ENCODE measurements at regions not wholly inside any gene's neighbourhood (a gene's known extent, or its start where the extent isn't known, plus 50 kb on each side); places are given as distances from the start of the nearest gene placed in this dataset.

GRCh38 chr3:168844894-168845482 lies 749.3 kb upstream of the GOLIM4 start:
- no peak for DNase-seq (ENCODE audit: low read depth in 2 of 2)

DNA sequence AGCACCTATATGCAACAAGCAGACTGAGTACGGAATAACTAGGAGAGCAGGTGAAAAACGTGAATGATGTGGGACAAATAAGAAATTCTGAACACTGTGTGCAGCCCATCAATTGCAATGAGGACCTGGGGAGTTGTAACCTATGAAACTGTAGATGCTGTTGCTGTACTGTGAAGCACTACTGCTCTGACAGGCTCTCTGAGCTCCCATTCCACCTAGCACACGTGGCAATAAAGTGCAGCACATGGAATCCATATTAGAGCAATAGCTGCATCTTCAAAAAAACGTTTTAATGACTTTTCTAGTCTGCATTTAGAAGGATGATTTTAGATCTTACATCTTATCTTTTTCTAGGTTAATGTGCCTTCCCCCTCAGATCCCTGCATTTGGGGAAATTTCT lies 748.7 kb upstream of the GOLIM4 start:
- no peak for DNase-seq (ENCODE audit: low read depth in 2 of 2)

DNA sequence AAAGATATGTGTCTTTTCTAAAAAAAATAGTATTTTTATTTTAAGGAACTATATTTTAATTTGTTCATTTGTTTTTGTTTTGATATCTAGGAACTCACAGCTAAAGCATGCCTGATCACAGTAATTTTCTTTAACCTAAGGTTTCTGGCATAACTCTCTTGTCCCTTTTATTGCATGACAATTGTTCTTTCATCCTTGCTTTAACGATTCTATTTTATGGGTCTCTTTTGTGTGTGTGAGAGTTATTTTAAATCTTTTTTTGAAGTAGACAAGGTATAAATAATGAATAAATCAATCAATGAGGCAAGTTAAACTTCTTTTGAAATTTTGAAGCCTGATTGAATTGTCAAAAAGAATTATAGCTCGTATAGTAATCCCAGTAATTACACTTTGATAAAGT lies 747.8 kb upstream of the GOLIM4 start:
- no peak for DNase-seq (ENCODE audit: low read depth in 2 of 2)

DNA sequence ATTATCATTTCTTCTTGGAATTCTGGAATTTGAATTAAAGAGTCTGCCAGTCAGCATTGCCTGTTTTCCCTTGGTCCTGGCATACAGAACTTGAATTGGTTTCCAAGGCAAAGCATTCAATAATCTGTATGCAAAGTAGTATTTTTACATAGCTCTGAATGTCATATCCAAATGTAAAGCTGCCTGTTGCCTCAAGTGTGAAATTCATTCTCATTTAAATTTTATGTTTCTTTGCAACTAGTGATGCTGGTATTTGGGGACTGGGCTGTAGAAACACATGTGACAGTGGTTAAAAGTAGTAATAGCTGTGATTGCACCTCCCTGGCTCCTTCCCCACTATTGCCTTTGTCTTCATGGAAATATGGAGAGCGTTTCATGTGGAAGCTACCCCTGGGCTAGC lies 743.9 kb upstream of the GOLIM4 start:
- no peak for DNase-seq (ENCODE audit: low read depth in 2 of 2)

DNA sequence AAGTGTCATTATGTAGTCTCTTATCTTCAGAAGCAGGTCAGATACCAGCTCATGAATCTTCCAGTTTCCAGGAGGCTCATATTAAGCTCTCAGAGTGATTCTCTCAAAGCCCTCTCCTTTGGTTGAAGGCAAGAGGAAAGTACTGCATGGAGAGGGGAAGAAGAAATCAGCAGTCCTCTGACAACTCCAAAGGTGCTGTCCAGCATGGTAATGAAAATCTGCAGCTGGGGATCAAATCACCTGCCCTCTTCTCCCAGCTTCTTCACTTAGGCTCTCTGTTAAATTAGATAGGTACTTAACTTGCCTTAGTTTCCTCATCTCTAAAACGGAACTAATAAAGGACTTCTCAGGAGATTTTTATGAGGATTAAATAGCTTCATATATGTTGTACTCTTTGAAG lies 738.8 kb upstream of the GOLIM4 start:
- no peak for DNase-seq (ENCODE audit: low read depth in 2 of 2)

- no peak for DNase-seq (ENCODE audit: low read depth in 2 of 2)
Measured at GRCh38 chr3:168828943-168829342, 733.2 kb upstream of the GOLIM4 start.

- no peak for DNase-seq (ENCODE audit: low read depth in 2 of 2)
Measured at GRCh38 chr3:168828536-168828935, 732.8 kb upstream of the GOLIM4 start.

DNA sequence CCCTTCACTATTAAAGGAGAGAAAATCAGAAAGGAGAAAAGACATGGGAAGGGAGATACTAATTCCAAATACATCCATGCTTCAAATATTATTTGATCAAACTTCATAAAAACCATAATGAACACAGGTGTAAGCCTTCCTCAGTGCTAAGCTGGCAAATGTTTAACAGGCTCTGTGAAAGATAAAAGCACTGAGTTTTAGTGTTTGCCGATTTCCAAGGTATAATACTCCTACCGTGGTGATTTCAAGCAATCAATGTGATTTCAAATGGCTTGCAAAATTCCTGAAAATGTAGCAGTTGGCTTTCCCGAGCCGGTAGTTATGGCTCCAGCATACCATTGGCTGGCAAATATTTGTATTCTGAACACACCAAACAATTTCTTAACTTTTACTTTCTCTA lies 732.3 kb upstream of the GOLIM4 start:
- DNase-seq (ENCODE audit: low read depth in 2 of 2) = no peak

DNA sequence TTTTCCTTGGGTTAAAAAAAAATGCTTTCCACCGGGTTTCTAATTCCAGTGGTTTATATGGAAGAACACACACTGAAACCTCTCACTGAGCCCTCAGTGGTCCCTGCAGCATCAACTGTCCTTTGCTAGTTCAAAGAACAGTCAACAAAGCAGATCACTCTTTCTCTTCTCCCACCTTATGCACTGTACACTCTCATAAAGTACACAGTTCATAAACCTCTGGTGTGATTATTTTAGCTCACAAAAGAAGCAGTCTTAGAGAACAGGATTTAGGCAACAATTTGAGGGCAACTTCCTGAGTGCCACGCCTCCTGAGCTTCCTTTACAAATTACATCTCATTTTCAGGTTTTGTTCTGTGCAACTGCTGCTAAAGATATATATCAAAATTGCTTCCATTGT lies 728.4 kb upstream of the GOLIM4 start:
- no peak for DNase-seq (ENCODE audit: low read depth in 2 of 2)

DNA sequence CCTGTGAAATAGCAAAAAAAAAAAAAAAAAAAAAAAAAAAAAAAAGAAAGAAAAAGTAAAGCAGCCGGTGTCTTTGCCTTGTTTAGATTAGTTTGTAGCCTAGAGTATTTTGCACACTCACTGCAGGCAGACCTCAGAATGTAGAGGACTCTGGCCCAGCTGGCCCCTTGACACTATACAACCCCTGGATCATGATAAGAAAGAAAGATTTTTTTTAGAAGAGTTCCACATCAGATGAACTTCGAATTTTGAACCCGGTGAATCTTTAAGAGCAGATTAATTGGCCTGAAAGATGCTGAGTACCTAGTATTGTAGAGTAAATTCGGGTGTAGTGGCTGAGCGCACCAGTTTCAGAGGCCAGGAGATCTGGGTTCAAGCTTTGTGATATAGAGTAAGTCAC lies 727.7 kb upstream of the GOLIM4 start:
- DNase-seq (ENCODE audit: low read depth in 2 of 2) = no peak

DNA sequence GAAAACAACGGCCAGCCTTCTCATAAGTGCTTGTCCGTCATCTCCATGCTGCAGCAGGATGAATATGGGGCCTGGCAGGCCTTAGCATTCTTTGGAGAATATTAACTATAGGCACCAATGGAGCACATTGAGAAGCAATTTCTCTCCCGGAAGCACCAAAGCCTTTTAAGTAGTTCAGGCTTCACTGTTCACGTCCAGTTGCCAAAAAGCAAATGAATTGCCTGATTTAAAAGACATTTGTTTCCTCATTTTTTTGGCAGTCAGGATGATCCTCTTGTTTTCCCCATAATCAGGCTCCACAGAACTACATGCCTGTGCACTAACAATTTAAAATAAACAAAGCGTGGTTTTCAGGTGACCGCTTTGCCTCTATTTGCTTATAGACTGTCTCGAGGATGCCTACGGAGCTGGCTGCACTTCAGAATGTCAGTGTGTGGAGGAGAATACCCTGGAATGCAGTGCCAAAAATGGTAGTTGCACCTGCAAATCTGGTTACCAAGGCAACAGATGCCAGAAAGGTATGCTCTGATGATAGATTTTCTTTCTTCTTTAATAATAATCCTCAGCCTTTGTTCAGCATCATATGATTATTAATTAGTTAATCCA lies 725.2 kb upstream of the GOLIM4 start:
- no peak for DNase-seq (ENCODE audit: low read depth in 2 of 2)

GRCh38 chr3:168817177-168817576 lies 721.5 kb upstream of the GOLIM4 start:
- no peak for DNase-seq (ENCODE audit: low read depth in 2 of 2)

DNA sequence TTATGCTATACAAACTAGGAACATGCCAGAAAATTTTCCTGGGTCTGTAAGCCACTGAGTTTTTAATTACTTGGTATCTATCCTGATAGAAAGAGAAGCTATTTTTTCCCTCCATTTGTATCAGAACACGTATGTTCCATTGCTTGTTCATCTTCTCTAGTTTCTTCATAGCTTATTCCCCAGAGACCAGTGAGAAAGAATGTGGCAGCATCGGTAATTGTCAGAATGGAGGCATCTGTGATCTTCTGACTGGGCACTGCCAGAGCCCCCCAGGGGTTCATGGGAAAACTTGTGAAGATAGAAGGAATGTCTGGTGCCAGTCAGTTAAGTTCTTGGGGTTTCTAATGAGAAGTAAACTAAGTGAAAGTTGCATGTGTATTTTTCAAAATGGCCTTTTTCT lies 720.2 kb upstream of the GOLIM4 start:
- DNase-seq (ENCODE audit: low read depth in 2 of 2) = no peak

DNA sequence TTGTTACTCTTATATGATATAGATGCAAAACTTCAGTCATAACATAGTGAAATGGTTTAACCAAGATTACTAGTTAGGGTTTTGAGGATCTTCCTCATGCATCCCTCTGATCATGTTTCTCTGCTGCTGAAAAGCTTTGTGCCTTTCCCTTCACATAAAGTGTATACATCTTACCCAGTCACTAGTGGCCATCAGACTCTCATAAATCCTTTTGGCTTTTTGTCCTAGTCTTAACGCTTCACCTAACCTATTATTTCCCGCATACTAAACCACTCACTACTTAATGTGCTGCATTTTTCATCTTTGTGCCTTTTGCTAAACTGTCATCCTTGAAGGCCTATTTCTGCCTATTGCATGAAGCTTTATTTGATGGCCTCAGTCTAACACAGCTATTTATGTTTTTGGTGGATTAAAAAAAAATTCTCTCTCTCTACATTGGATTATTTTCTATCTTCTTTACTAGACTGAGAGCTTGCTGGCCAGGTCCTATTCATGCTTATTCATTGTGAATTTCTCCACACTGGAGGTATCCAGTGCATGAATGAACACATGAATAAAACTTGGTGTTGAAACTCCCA lies 717.6 kb upstream of the GOLIM4 start:
- no peak for DNase-seq (ENCODE audit: low read depth in 2 of 2)

DNA sequence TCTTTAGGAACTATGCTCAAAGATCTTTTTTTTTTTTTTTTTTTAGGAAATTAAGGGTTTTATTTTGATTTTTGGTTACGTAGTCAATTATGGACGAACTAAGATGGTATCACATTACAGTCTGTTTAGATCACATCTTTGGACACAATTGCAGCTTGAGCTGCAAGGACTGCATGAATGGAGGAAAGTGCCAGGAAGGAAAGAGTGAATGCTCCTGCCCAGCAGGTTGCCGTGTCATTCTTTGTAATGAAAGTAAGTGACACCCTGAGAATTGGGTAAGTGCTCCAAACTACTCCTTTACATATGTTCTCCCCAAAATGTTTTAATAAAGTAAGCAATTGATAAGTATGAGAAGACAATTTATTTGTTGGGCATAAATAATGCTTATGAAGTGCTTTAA lies 716.5 kb upstream of the GOLIM4 start:
- no peak for DNase-seq (ENCODE audit: low read depth in 2 of 2)

DNA sequence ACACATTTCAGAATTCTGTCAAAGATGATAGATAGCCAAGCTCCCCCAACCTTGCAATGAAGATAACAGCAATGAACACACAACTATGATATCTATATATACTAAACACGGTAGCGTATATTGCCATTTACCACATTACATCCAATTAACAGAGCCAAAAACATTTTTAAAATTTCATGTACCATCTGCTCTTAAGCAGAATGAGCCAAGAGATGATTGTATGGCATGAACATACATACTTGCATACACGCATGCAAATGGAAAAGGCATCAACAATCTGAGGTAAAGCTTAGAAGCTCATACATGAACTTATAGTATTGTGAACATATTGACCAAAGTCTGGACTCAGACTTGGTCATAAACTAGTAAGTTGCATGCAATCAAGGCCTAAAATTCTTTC lies 712.9 kb upstream of the GOLIM4 start:
- DNase-seq (ENCODE audit: low read depth in 2 of 2) = no peak

DNA sequence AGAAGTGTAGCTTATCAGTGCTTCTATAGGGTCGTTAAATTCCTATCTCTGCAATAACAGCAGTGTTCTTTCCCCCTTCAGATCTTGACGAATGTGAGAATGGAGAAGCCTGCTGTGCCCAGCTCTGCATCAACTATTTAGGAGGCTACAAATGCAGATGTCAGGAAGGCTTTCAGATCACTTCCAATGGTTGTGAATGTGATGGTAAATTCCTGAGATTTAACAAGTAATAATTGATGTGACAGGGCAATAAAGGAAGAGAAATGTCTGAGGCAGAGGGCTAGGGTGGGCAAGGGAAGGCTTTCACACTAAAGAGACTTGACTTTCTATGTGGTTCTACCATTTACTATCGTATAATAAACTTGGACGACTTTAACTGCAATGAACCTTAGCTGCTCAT lies 711.7 kb upstream of the GOLIM4 start:
- DNase-seq (ENCODE audit: low read depth in 2 of 2) = no peak

DNA sequence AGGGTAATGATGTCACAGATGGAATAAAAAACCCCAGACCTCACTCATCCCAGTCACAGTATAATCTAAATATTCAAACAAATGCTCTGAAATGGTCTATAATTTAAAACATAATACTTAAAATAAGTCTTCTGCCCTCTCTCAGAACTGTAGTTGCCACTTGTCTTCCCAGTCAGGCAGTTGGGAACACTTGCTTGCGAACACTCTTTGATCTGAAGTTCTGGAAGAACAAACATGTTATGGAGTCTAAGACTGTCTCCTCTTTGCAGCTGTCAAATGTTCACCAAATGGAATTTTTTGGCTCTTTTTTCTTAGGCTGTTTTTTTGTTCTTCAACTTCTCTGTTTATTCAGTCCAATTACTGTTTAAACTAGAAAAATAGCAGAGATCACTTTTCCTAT lies 711.1 kb upstream of the GOLIM4 start:
- DNase-seq (ENCODE audit: low read depth in 2 of 2) = no peak

GRCh38 chr3:168803536-168803935 lies 707.8 kb upstream of the GOLIM4 start:
- DNase-seq (ENCODE audit: low read depth in 2 of 2) = no peak

GRCh38 chr3:168802766-168803165 lies 707.0 kb upstream of the GOLIM4 start:
- DNase-seq (ENCODE audit: low read depth in 2 of 2) = no peak

DNA sequence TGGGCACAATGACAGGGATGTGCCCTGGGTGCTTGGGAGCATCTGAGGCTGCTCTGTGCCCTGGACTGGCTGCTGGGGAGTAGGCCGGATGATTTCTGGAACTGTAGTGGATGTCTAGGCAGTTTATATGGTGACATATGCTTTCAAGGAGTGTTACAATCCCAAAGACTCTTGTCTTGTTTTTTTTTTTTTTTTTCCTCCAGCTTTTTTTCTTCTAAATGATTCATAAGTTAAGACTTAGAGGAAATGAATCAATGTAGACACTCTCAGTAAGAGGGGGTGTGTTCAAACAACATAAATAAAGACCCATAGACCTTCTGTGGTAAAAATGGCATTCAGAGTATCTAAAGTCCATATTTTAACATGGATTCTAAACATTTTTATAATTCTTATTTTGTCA lies 706.1 kb upstream of the GOLIM4 start:
- no peak for DNase-seq (ENCODE audit: low read depth in 2 of 2)

GRCh38 chr3:168796339-168796738 lies 700.6 kb upstream of the GOLIM4 start:
- DNase-seq (ENCODE audit: low read depth in 2 of 2) = no peak

DNA sequence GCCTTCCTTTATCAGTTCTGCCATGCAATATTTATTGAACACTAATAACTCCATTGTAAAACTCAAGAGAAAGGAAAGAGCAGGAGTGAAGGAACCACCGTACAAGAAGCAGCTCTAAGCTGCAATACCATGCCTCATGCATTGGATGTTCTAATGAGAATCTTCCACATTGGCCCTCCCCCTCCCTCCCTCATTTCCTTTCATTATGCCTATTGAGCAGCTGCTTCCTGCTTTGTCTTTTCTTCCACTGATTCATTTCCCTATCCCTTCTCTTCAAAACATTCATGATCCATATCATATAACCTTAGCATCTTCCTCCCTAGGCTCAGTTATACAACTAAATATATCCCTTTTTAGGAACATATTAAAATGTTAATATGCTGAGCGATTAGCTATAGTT lies 698.7 kb upstream of the GOLIM4 start:
- no peak for DNase-seq (ENCODE audit: low read depth in 2 of 2)

GRCh38 chr3:168782193-168782592 lies 686.5 kb upstream of the GOLIM4 start:
- DNase-seq (ENCODE audit: low read depth in 2 of 2) = no peak

Measured in activated CD4-positive, alpha-beta T cell treated with anti-CD3 and anti-CD28 coated beads for 24 hours (primary cell).